HEK293T (cell line): ENCODE measurements at regions not wholly inside any gene's neighbourhood (a gene's known extent, or its start where the extent isn't known, plus 50 kb on each side); places are given as distances from the start of the nearest gene placed in this dataset.

Source experiments
- ARNT ChIP-seq: fragments of 450-650 bp; IDR thresholded peaks from 2 replicates; pipeline ENCODE4 v1.6.1; 2017; ENCODE audit warnings: mild to moderate bottlenecking
- BHLHE40 ChIP-seq: fragments of 450-650 bp; IDR thresholded peaks from 2 replicates; pipeline ENCODE4 v1.6.1; 2016; ENCODE audit warnings: mild to moderate bottlenecking, moderate library complexity, borderline replicate concordance
- CTBP1 ChIP-seq: fragments of 450-650 bp; IDR thresholded peaks from 2 replicates; pipeline ENCODE4 v1.6.1; 2016; ENCODE audit warnings: borderline replicate concordance
- FOXA1 ChIP-seq: fragments of 450-650 bp; IDR thresholded peaks from 2 replicates; pipeline ENCODE4 v1.6.1; 2016; ENCODE audit warnings: mild to moderate bottlenecking
- FOXK2 ChIP-seq: fragments of 450-650 bp; IDR thresholded peaks from 2 replicates; pipeline ENCODE4 v1.6.1; 2016; ENCODE audit warnings: mild to moderate bottlenecking
- FOXM1 ChIP-seq: fragments of 450-650 bp; IDR thresholded peaks from 2 replicates; pipeline ENCODE4 v1.6.1; 2017; ENCODE audit warnings: mild to moderate bottlenecking, borderline replicate concordance
- HDGF ChIP-seq: fragments of 450-650 bp; IDR thresholded peaks from 2 replicates; pipeline ENCODE4 v1.6.1; 2017; ENCODE audit warnings: antibody characterized with exemption, borderline replicate concordance
- LEF1 ChIP-seq: fragments of 450-650 bp; IDR thresholded peaks from 2 replicates; pipeline ENCODE4 v1.6.1; 2017; ENCODE audit warnings: mild to moderate bottlenecking, borderline replicate concordance
- NFRKB ChIP-seq: fragments of 450-650 bp; IDR thresholded peaks from 2 replicates; pipeline ENCODE4 v1.6.1; 2016; ENCODE audit warnings: mild to moderate bottlenecking, moderate library complexity
- SP1 ChIP-seq: fragments of 450-650 bp; IDR thresholded peaks from 2 replicates; pipeline ENCODE4 v1.6.1; 2017
- SUZ12 ChIP-seq: fragments of 450-650 bp; IDR thresholded peaks from 2 replicates; pipeline ENCODE4 v1.6.1; 2016; ENCODE audit warnings: mild to moderate bottlenecking
- TARDBP ChIP-seq: fragments of 450-650 bp; IDR thresholded peaks from 2 replicates; pipeline ENCODE4 v1.6.1; 2016
- TF ChIP-seq, protein P1 (sequence below): fragments of 450-650 bp; IDR thresholded peaks from 2 replicates; pipeline ENCODE4 v1.6.1; 2016

DNA sequence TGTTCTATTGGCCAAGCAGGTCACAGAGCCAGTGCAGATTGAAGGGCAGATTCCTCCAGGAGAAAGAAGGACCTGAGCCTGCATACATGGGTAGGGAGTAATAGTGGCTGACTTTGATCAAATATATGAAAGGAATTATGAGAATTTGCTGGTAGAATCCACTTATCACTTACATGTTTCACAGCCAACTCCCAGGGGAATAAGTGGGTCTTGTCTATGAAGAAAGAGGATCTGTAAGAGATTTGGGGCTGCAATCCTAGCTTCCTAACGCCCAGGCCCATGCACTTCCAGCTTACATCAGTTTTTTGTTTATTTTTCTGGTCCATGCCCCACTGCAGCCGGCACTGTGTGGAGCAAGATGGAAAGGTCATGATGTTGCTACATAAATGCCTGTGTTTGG is 107.9 kb upstream of the SYNDIG1 start:
- TF ChIP-seq CTBP1 (no peak), FOXM1 (no peak), FOXK2 (no peak), ARNT (no peak), BHLHE40 (no peak), SUZ12 (no peak), SP1 (no peak), FOXA1 (no peak), HDGF (no peak), LEF1 (no peak), TARDBP (no peak), NFRKB (no peak)
- TF ChIP-seq, protein P1, sequence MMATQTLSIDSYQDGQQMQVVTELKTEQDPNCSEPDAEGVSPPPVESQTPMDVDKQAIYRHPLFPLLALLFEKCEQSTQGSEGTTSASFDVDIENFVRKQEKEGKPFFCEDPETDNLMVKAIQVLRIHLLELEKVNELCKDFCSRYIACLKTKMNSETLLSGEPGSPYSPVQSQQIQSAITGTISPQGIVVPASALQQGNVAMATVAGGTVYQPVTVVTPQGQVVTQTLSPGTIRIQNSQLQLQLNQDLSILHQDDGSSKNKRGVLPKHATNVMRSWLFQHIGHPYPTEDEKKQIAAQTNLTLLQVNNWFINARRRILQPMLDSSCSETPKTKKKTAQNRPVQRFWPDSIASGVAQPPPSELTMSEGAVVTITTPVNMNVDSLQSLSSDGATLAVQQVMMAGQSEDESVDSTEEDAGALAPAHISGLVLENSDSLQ = no peak
